K562 (cell line): ENCODE measurements at regions not wholly inside any gene's neighbourhood (a gene's known extent, or its start where the extent isn't known, plus 50 kb on each side); places are given as distances from the start of the nearest gene placed in this dataset.

Source experiments
- ATAC-seq: fragments of 200-7000 bp; cut with Tn5 transposase; 3 replicates; pipeline ENCODE4 v1.9.1; 2020; ENCODE audit warnings: moderate library complexity
- BruUV-seq: library from RNA; stranded (reverse); fragments of 400-500 nt; replicated peaks from 2 replicates; lab custom pipeline; 2021; lab: Mats Ljungman, UMichigan
- CTCF ChIA-PET: fragments of 300-600 bp; formaldehyde crosslinking; extraction: SDS; loops from one replicate; lab custom pipeline; 2021; ENCODE audit warnings: low intra/inter-chr PET ratio; lab: Yijun Ruan, JAX
- POLR2A ChIA-PET: fragments of 300-600, 350-650 bp; sonication (Branson Sonifier 250); formaldehyde crosslinking; extraction: SDS; loops from one replicate; lab custom pipeline; 2021; ENCODE audit warnings: antibody characterized with exemption, inconsistent platforms; lab: Yijun Ruan, JAX
- DNase-seq, 4 experiments: peaks; one replicate each; pipeline versions ENCODE4 v3.0.0 to v3.0.0-alpha.2; 2011 to 2018; ENCODE audit warnings: low spot score in 3 of 4, mixed read lengths in 3 of 4; ENCODE audit errors: extremely low read depth in 1 of 4
- FAIRE-seq: peaks from 2 replicates; lab custom pipeline; 2011; peaks lifted over from hg19 to GRCh38; lab: Jason Lieb, UNC
- H2AFZ ChIP-seq: 2 replicates; pipeline ENCODE4 v1.6.0; 2011; ENCODE audit warnings: low read depth, low read length, control low read depth, inconsistent platforms
- H3K27ac ChIP-seq: fragments of 200-600 bp; 3 replicates; pipeline ENCODE4 v1.8.0; 2011; ENCODE audit warnings: low read depth, mild to moderate bottlenecking, control low read depth, inconsistent platforms, low read length, moderate library complexity, mixed read lengths; ENCODE audit errors: extremely low read depth
- H3K27me3 ChIP-seq, 2 experiments: fragments of 300-600 bp in 1 of 2; 2 replicates in 1 of 2; 3 replicates in 1 of 2; pipeline versions ENCODE4 v1.6.0 to v1.8.0; 2011; ENCODE audit warnings: inconsistent platforms in 2 of 2, low read length in 2 of 2, mild to moderate bottlenecking in 1 of 2, mixed read lengths in 1 of 2, moderate library complexity in 1 of 2; ENCODE audit not compliant: control insufficient read depth in 2 of 2, insufficient read depth in 2 of 2
- H3K36me3 ChIP-seq: fragments of 300-600 bp; 3 replicates; pipeline ENCODE4 v1.8.0; 2011; ENCODE audit warnings: mild to moderate bottlenecking, low read length, inconsistent platforms; ENCODE audit not compliant: control insufficient read depth, insufficient read depth
- H3K4me1 ChIP-seq, 2 experiments: fragments of 200-600 bp in 1 of 2; replicated peaks in 1 of 2; 2 replicates in 1 of 2; 3 replicates in 1 of 2; pipeline versions ENCODE4 v1.5.1 to v1.8.0; 2011; ENCODE audit warnings: inconsistent platforms in 2 of 2, low read length in 2 of 2, mild to moderate bottlenecking in 1 of 2, mixed read lengths in 1 of 2, moderate library complexity in 1 of 2; ENCODE audit not compliant: control insufficient read depth in 2 of 2, insufficient read depth in 2 of 2
- H3K4me2 ChIP-seq: 2 replicates; pipeline ENCODE4 v1.6.1; 2011; ENCODE audit warnings: low read length, control low read depth, inconsistent platforms, mixed read lengths; ENCODE audit not compliant: insufficient read depth
- H3K4me3 ChIP-seq: fragments of 200-600 bp; sonication (generic), shearing (Covaris generic); 2 replicates; pipeline ENCODE4 v1.5.1; 2016; ENCODE audit warnings: control low read depth, inconsistent platforms
- H3K79me2 ChIP-seq: fragments of 200-600 bp; 3 replicates; pipeline ENCODE4 v1.8.0; 2011; ENCODE audit warnings: low read length, inconsistent platforms; ENCODE audit not compliant: control insufficient read depth, insufficient read depth
- H3K9ac ChIP-seq, 2 experiments: 2 replicates each; pipeline versions ENCODE4 v1.6.0 to v1.6.1; 2011; ENCODE audit warnings: low read depth in 2 of 2, low read length in 2 of 2, control low read depth in 1 of 2, inconsistent platforms in 1 of 2, mild to moderate bottlenecking in 1 of 2, mixed read lengths in 1 of 2; ENCODE audit not compliant: insufficient read depth in 1 of 2
- H3K9me1 ChIP-seq: one replicate; pipeline ENCODE4 v1.6.0; 2011; ENCODE audit warnings: inconsistent platforms, mild to moderate bottlenecking, low read length, moderate library complexity; ENCODE audit not compliant: control insufficient read depth, insufficient read depth
- H3K9me3 ChIP-seq: replicated peaks from 2 replicates; pipeline ENCODE4 v1.5.1; 2011; ENCODE audit warnings: low read depth, low read length, inconsistent platforms; ENCODE audit not compliant: control insufficient read depth, insufficient read depth
- H4K20me1 ChIP-seq: replicated peaks from 2 replicates; pipeline ENCODE4 v1.6.1; 2011; ENCODE audit warnings: low read length, inconsistent platforms, mixed read lengths; ENCODE audit not compliant: control insufficient read depth, insufficient read depth
- BCOR ChIP-seq: fragments of 450-650 bp; IDR thresholded peaks from 2 replicates; pipeline ENCODE4 v1.6.1; 2016
- HDAC6 ChIP-seq: IDR thresholded peaks from 2 replicates; pipeline ENCODE4 v1.6.1; 2012; ENCODE audit warnings: low read depth, mild to moderate bottlenecking, control low read depth, inconsistent platforms, low read length, moderate library complexity
- KDM1A ChIP-seq, 2 experiments: fragments of 450-650 bp; IDR thresholded peaks; 2 replicates each; pipeline ENCODE4 v1.6.1; 2016; ENCODE audit warnings: mild to moderate bottlenecking in 2 of 2
- NFRKB ChIP-seq: fragments of 450-650 bp; IDR thresholded peaks from 2 replicates; pipeline ENCODE4 v1.6.1; 2016; ENCODE audit warnings: low read depth
- NR4A1 ChIP-seq, 2 experiments: fragments of 250-450 bp in 1 of 2; fragments of 450-650 bp in 1 of 2; sonication (Bioruptor Pico) in 1 of 2; IDR thresholded peaks; 2 replicates each; pipeline versions ENCODE4 v1.4.0 to v1.6.1; 2016 to 2020; ENCODE audit warnings: mild to moderate bottlenecking in 2 of 2, missing compliant biosample characterization in 1 of 2, missing genetic modification characterization in 1 of 2, moderate library complexity in 1 of 2
- RBBP5 ChIP-seq: fragments of 200-600 bp; sonication (generic); IDR thresholded peaks from 2 replicates; pipeline ENCODE4 v1.6.1; 2012; ENCODE audit warnings: borderline replicate concordance, mild to moderate bottlenecking, low read length, control low read depth, inconsistent platforms; ENCODE audit not compliant: insufficient read depth, poor library complexity, severe bottlenecking
- SREBF1 ChIP-seq: fragments of 150-350 bp; IDR thresholded peaks from 2 replicates; pipeline ENCODE4 v1.6.1; 2014; ENCODE audit warnings: antibody characterized with exemption, low read depth, low read length, borderline replicate concordance
- ZKSCAN1 ChIP-seq: fragments of 150-350 bp; IDR thresholded peaks from 2 replicates; pipeline ENCODE4 v1.6.1; 2016; ENCODE audit warnings: low read depth, low read length
- whole genome bisulfite sequencing: fragments of 100-300 bp; shearing (Covaris generic); methylation state at CpG from one replicate; pipeline ENCODE4 v1.1.6; 2016; ENCODE audit warnings: low coverage, mixed read lengths; ENCODE audit not compliant: insufficient coverage; ENCODE audit errors: missing lambda C conversion rate; 5-methylcytosine and 5-hydroxymethylcytosine counted together
- in situ Hi-C: fragments of 300-500 bp; cut with MboI; formaldehyde crosslinking; loops from 4 replicates; pipeline ENCODE4 v1.15.0; 2018; ENCODE audit warnings: inconsistent platforms, mixed read lengths
- intact Hi-C: fragments of 100-400 bp; cut with micrococcal nuclease; formaldehyde crosslinking; loops from 2 replicates; pipeline ENCODE4 v1.14.2; 2022
- TF ChIP-seq, protein P1 (sequence below): fragments of 450-650 bp; IDR thresholded peaks from 2 replicates; pipeline ENCODE4 v1.6.1; 2017; ENCODE audit warnings: antibody characterized with exemption, mild to moderate bottlenecking
- TF ChIP-seq, protein P2 (sequence below): sonication (generic); formaldehyde crosslinking; IDR thresholded peaks from 2 replicates; pipeline ENCODE4 v1.8.0; 2022; ENCODE audit warnings: mild to moderate bottlenecking, missing genetic modification reagents

DNA sequence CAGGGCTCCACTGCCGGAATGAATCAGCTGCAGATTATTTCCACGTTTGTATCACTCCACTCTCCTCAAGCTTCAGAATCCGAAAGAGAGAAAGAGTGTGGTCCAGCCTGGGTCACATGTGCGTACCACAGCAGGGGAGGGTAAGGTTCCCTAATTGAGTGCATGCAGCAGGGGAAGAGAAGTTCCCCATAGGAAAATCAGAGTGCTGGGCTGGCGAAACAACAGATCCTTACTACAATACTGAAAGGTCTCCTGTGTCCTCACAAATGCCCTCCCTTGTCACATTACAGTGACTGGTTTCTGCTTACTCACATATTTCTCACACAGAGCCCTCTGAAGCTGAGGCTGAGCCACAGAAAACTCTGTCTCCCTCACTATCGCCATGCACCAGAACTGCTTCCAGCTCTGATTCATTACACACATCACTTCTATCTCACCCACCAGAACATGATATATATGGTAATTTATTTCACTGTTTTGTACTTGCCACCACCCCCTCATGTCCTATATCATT, 532.2 kb upstream of the TUSC1 start:
- POLR2A ChIA-PET, result no interaction called here
- DNase-seq, result no peak
- BruUV-seq, result no TSS peak
- no peaks in the 10 kb centered on the region for H3K36me3 ChIP-seq
- H3K4me3 ChIP-seq, result no peak overlapping the region
- in situ Hi-C loops, result no loop called here
- H3K27me3 ChIP-seq, result no peaks in the 10 kb centered on the region
- H3K9me1 ChIP-seq, result no peaks in the 10 kb centered on the region
- no peak overlapping the region for H3K27ac ChIP-seq
- ATAC-seq, result no peak
- no peaks in the 10 kb centered on the region for H3K79me2 ChIP-seq
- H3K9ac ChIP-seq, result no peak overlapping the region
- no peak overlapping the region for H3K4me2 ChIP-seq
- H3K4me1 ChIP-seq, result no peaks in the 10 kb centered on the region
- WGBS, result no CpG with 5 or more reads among the region's 6 CpGs
- CTCF ChIA-PET, result no interaction called here
- FAIRE-seq, result no peak
- TF ChIP-seq NR4A1 (CRISPR knock-in tag; IDR thresholded peaks at IDR 0.05) (no peak), NR4A1 (tag; IDR thresholded peaks at IDR 0.05) (no peak), SREBF1 (no peak), NFRKB (no peak), KDM1A (IDR thresholded peaks at IDR 0.05) (no peak), ZKSCAN1 (no peak), BCOR (no peak), HDAC6 (no peak), RBBP5 (no peak)
- TF ChIP-seq, protein P1, sequence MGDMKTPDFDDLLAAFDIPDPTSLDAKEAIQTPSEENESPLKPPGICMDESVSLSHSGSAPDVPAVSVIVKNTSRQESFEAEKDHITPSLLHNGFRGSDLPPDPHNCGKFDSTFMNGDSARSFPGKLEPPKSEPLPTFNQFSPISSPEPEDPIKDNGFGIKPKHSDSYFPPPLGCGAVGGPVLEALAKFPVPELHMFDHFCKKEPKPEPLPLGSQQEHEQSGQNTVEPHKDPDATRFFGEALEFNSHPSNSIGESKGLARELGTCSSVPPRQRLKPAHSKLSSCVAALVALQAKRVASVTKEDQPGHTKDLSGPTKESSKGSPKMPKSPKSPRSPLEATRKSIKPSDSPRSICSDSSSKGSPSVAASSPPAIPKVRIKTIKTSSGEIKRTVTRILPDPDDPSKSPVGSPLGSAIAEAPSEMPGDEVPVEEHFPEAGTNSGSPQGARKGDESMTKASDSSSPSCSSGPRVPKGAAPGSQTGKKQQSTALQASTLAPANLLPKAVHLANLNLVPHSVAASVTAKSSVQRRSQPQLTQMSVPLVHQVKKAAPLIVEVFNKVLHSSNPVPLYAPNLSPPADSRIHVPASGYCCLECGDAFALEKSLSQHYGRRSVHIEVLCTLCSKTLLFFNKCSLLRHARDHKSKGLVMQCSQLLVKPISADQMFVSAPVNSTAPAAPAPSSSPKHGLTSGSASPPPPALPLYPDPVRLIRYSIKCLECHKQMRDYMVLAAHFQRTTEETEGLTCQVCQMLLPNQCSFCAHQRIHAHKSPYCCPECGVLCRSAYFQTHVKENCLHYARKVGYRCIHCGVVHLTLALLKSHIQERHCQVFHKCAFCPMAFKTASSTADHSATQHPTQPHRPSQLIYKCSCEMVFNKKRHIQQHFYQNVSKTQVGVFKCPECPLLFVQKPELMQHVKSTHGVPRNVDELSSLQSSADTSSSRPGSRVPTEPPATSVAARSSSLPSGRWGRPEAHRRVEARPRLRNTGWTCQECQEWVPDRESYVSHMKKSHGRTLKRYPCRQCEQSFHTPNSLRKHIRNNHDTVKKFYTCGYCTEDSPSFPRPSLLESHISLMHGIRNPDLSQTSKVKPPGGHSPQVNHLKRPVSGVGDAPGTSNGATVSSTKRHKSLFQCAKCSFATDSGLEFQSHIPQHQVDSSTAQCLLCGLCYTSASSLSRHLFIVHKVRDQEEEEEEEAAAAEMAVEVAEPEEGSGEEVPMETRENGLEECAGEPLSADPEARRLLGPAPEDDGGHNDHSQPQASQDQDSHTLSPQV, result no peak
- TF ChIP-seq, protein P2, sequence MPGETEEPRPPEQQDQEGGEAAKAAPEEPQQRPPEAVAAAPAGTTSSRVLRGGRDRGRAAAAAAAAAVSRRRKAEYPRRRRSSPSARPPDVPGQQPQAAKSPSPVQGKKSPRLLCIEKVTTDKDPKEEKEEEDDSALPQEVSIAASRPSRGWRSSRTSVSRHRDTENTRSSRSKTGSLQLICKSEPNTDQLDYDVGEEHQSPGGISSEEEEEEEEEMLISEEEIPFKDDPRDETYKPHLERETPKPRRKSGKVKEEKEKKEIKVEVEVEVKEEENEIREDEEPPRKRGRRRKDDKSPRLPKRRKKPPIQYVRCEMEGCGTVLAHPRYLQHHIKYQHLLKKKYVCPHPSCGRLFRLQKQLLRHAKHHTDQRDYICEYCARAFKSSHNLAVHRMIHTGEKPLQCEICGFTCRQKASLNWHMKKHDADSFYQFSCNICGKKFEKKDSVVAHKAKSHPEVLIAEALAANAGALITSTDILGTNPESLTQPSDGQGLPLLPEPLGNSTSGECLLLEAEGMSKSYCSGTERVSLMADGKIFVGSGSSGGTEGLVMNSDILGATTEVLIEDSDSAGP, result no peak
- no peaks in the 10 kb centered on the region for H3K9me3 ChIP-seq
- intact Hi-C loops, result no loop called here
- H4K20me1 ChIP-seq, result no peaks in the 10 kb centered on the region
- H2AFZ ChIP-seq, result no peak overlapping the region
